ENCODE measurements at regions not wholly inside any gene's neighbourhood (a gene's known extent, or its start where the extent isn't known, plus 50 kb on each side); places are given as distances from the start of the nearest gene placed in this dataset.

DNA sequence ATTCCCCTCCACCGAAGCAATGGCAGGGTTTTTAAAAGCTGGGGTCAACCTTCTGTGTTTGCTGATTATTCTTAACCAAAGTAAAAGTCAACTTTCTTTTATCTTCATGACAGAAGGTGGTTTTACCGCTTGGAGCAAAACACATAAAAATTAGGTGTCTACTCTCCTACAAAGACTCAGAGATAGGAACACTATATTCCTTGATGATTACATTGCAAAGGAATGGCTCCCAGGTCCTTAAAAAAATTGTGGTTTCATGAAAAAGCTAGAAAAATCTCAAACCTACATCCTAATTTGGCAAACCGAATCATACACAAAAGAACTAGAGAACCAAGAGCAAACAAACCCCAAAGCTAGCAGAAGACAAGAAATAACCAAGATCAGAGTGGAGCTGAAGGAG, 760.4 kb upstream of the PCDH20 start:
- intact Hi-C loops (cut with DNase I), result no loop called here
- no peak for DNase-seq
- Histone ChIP-seq H3K27me3 (no peaks in the 10 kb centered on the region), H3K27ac (no peak overlapping the region), H3K36me3 (no peaks in the 10 kb centered on the region), H3K9ac (ENCODE audit: low read depth in 2 of 2, low read length in 2 of 2) (no peak overlapping the region), H3K9me3 (no peaks in the 10 kb centered on the region), H3K4me3 (no peak overlapping the region), H3K4me1 (no peaks in the 10 kb centered on the region)
- TF ChIP-seq CTCF (IDR thresholded peaks at IDR 0.05), result no peak

DNA sequence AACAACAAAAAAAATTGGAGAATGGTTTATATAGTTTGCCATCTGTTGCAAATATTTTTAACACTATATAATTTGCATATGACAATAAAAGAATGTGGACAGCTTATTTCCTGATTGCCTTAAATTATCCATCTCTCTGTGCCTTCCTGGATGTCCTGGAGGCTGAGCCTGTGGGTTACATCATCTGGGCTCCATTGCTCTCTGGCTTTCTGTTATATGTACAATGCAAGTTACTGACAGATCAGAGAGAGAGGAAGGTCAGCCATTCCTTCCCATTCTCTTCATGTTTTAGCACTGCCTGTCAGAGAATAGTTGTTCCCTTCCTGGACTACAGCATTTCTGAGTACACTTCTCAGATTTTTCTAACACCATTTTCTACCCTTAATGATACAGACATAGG, 758.3 kb upstream of the PCDH20 start:
- Histone ChIP-seq H3K9me3 (no peaks in the 10 kb centered on the region), H3K4me3 (no peak overlapping the region), H3K9ac (ENCODE audit: low read depth in 2 of 2, low read length in 2 of 2) (no peak overlapping the region), H3K27me3 (no peaks in the 10 kb centered on the region), H3K36me3 (no peaks in the 10 kb centered on the region), H3K27ac (no peak overlapping the region), H3K4me1 (no peaks in the 10 kb centered on the region)
- no peak for TF ChIP-seq CTCF (IDR thresholded peaks at IDR 0.05)
- intact Hi-C loops (cut with DNase I), result no loop called here
- DNase-seq, result no peak

DNA sequence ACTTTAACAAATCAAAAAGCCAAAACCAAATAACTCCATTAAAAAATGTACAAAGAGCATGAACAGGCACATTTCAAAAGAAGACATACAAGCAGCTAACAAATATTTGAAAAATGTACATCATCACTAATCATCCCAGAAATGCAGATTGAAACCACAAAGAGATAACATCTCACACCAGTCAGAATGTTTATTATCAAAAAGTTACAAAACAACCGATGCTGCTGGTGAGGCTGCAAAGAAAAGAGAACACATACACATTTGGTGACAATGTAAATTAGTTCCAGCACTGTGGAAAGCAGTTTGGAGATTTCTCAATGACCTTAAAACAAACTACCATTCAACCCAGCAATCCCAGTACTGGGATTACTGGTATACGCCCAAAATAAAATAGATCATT, 756.0 kb upstream of the PCDH20 start:
- no peak for TF ChIP-seq CTCF (IDR thresholded peaks at IDR 0.05)
- H3K36me3 ChIP-seq, result no peaks in the 10 kb centered on the region
- no peaks in the 10 kb centered on the region for H3K27me3 ChIP-seq
- DNase-seq, result no peak
- H3K4me1 ChIP-seq, result no peaks in the 10 kb centered on the region
- no peak overlapping the region for H3K4me3 ChIP-seq
- H3K27ac ChIP-seq, result no peak overlapping the region
- H3K9me3 ChIP-seq, result no peaks in the 10 kb centered on the region
- H3K9ac ChIP-seq (ENCODE audit: low read depth in 2 of 2, low read length in 2 of 2), result no peak overlapping the region
- intact Hi-C loops (cut with DNase I), result no loop called here

DNA sequence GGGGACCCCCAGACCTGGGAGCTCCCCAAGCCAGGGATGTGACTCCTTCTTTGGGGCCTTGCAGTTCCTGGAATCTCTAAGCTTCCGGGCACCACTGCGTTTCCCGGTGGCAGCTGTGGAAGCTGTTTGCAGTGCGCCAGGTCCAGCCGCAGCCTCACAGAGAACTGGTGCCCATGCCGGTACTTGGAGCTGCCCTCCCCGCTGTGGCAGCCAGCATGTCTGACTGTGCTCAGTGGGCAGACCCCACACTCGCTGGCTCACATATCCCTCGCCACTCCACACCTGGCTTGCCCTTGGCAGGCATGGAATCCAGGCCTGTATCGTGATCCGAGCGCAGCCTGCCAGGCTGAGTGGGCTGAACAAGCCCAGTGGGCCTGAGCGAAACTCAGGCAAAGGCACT, 753.2 kb upstream of the PCDH20 start:
- no peak overlapping the region for H3K9ac ChIP-seq (ENCODE audit: low read depth in 2 of 2, low read length in 2 of 2)
- no peak for TF ChIP-seq CTCF (IDR thresholded peaks at IDR 0.05)
- no peak overlapping the region for H3K27ac ChIP-seq
- DNase-seq, result no peak
- H3K4me3 ChIP-seq, result no peak overlapping the region
- H3K9me3 ChIP-seq, result no peaks in the 10 kb centered on the region
- intact Hi-C loops (cut with DNase I), result no loop called here
- no peaks in the 10 kb centered on the region for H3K27me3 ChIP-seq
- no peaks in the 10 kb centered on the region for H3K4me1 ChIP-seq
- H3K36me3 ChIP-seq, result no peaks in the 10 kb centered on the region

GRCh38 chr13:62167650-62168172, 752.1 kb upstream of the PCDH20 start:
- intact Hi-C loops (cut with DNase I), result no loop called here
- no peak for DNase-seq
- H3K4me1 ChIP-seq, result no peaks in the 10 kb centered on the region
- H3K9ac ChIP-seq (ENCODE audit: low read depth in 2 of 2, low read length in 2 of 2), result no peak overlapping the region
- no peaks in the 10 kb centered on the region for H3K27me3 ChIP-seq
- H3K9me3 ChIP-seq, result no peaks in the 10 kb centered on the region
- no peak overlapping the region for H3K27ac ChIP-seq
- no peak overlapping the region for H3K4me3 ChIP-seq
- TF ChIP-seq CTCF (IDR thresholded peaks at IDR 0.05), result no peak
- H3K36me3 ChIP-seq, result no peaks in the 10 kb centered on the region

GRCh38 chr13:62162860-62163259, 747.2 kb upstream of the PCDH20 start:
- TF ChIP-seq CTCF (IDR thresholded peaks at IDR 0.05), result no peak
- no peaks in the 10 kb centered on the region for H3K4me1 ChIP-seq
- no peaks in the 10 kb centered on the region for H3K9me3 ChIP-seq
- DNase-seq, result no peak
- no peaks in the 10 kb centered on the region for H3K27me3 ChIP-seq
- no peaks in the 10 kb centered on the region for H3K36me3 ChIP-seq
- intact Hi-C loops (cut with DNase I), result no loop called here
- no peak overlapping the region for H3K27ac ChIP-seq
- H3K9ac ChIP-seq (ENCODE audit: low read depth in 2 of 2, low read length in 2 of 2), result no peak overlapping the region
- no peak overlapping the region for H3K4me3 ChIP-seq

Data from colonic mucosa (tissue), 4 donors.